NCI-H1694 (cell line): ENCODE measurements at regions not wholly inside any gene's neighbourhood (a gene's known extent, or its start where the extent isn't known, plus 50 kb on each side); places are given as distances from the start of the nearest gene placed in this dataset.
"Not testable (repeated sequence)": the region's sequence is repeated elsewhere in the genome, so short reads cannot be mapped to it uniquely, and the experiment has no call there.

Experiments
- DNase-seq: peaks from one replicate; lab custom pipeline; 2025; lab: John Stamatoyannopoulos, UW

- DNase-seq = no peak
Observed at GRCh38 chr4:66604192-66604591, 933.9 kb upstream of the EPHA5 start.

- DNase-seq = no peak
Observed at GRCh38 chr4:66602622-66603021, 932.3 kb upstream of the EPHA5 start.

- no peak for DNase-seq
Observed at GRCh38 chr4:66591968-66592367, 921.7 kb upstream of the EPHA5 start.

GRCh38 chr4:66590488-66591215, 920.4 kb upstream of the EPHA5 start:
- DNase-seq = no peak

GRCh38 chr4:66589183-66589582, 918.9 kb upstream of the EPHA5 start:
- no peak for DNase-seq

GRCh38 chr4:66585767-66586166, 915.5 kb upstream of the EPHA5 start:
- no peak for DNase-seq

GRCh38 chr4:66577922-66578321, 907.6 kb upstream of the EPHA5 start:
- no peak for DNase-seq

- DNase-seq = no peak
Observed at GRCh38 chr4:66575008-66575696, 904.9 kb upstream of the EPHA5 start.

- DNase-seq = no peak
Observed at GRCh38 chr4:66574145-66574978, 904.1 kb upstream of the EPHA5 start.

- no peak for DNase-seq
Observed at GRCh38 chr4:66572949-66573348, 902.7 kb upstream of the EPHA5 start.

- peak; percentile 8 for DNase-seq
Observed at GRCh38 chr4:66571145-66571695, 900.9 kb upstream of the EPHA5 start.

- DNase-seq = no peak
Observed at GRCh38 chr4:66569228-66569627, 898.9 kb upstream of the EPHA5 start.

- DNase-seq = no peak
Observed at GRCh38 chr4:66568431-66568830, 898.1 kb upstream of the EPHA5 start.

- DNase-seq = no peak
Observed at GRCh38 chr4:66568001-66568400, 897.7 kb upstream of the EPHA5 start.

- DNase-seq = no peak
Observed at GRCh38 chr4:66567551-66567950, 897.3 kb upstream of the EPHA5 start.

- DNase-seq = no peak
Observed at GRCh38 chr4:66565801-66566200, 895.5 kb upstream of the EPHA5 start.

- DNase-seq = no peak
Observed at GRCh38 chr4:66564901-66565651, 894.8 kb upstream of the EPHA5 start.

GRCh38 chr4:66562276-66562806, 892.1 kb upstream of the EPHA5 start:
- no peak for DNase-seq

- DNase-seq = not testable (repeated sequence)
Observed at GRCh38 chr4:66561465-66562053, 891.3 kb upstream of the EPHA5 start.

- no peak for DNase-seq
Observed at GRCh38 chr4:66558651-66559050, 888.4 kb upstream of the EPHA5 start.

- no peak for DNase-seq
Observed at GRCh38 chr4:66556651-66557278, 886.5 kb upstream of the EPHA5 start.
